CD1c-positive myeloid dendritic cell (primary cell): ENCODE measurements at regions not wholly inside any gene's neighbourhood (a gene's known extent, or its start where the extent isn't known, plus 50 kb on each side); places are given as distances from the start of the nearest gene placed in this dataset.

Experiments
- DNase-seq: peaks from one replicate; pipeline ENCODE4 v3.0.0-alpha.2; 2016; ENCODE audit errors: extremely low spot score

DNA sequence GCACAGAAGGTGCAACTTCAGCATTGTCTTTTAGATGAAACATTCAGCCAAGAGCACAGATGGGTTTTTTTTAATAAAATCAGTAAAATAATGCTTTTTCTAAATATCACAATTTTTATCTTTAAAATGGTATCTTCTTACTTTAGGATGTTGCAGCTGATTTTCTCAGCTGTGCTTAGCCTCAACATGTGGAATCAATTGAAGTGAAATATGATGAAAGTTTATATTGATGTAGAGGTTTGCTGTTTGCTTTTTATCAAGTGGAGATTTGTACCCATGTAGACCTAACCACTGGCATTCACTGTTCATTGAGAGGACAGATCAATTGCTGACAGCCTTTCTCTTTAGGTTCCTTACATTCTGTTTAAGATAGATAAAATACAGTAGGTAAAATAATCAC lies 107.8 kb downstream of the CYB561 start:
- DNase-seq = no peak

DNA sequence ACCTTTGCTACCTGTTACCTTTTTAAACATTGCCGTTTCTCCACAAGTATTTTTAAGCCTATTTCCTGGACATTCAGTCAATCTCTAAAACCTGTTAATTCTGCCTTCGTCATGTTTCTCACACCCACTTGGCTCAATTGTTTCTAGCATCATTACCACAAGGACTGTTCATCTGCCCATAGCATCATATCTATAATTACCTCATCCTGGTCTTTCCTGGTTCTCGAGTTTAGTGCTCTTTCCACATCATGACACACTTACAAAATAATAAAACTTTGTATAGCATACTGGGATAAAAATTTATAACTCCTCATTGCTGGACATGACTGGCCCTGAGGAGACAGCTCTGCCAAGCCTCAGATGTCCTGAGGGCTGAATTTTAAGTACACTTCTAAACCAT lies 104.8 kb downstream of the CYB561 start:
- no peak for DNase-seq

DNA sequence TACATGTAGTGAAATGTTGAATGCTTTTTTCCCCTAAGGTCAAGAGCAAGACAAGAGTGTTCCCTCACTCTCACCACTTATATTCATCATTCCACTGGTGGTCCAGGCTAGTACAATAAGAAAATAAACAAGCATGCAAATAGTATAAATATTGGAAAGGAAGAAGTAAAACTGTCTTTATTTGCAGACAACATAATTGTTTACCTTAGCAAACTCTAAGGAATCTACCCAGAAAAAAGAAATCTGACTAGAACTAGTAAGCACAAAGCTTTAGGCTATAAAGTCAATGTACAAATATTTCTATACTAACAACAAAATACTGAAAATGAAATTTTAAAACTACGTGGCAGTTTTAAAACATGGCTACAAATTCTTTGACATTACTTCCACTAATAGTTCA lies 101.7 kb downstream of the CYB561 start:
- no peak for DNase-seq

DNA sequence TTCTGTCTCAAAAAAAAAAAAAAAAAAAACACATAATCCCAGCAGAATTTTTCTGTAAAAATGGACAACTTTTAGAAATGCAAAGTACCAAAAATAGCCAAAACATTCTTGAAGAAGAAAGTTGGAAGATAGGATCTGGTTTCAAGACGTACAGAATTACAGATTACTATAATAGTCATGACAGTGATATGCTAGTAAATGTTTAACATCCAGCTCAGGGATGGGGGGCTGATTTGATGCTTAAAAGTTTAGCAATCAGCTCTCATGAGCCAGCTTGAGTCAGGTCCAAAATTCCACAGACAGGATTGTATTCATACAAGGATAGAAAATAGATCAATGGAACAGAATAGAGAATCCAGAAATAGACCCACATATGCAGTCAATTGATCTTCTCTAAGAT lies 100.5 kb downstream of the CYB561 start:
- no peak for DNase-seq

DNA sequence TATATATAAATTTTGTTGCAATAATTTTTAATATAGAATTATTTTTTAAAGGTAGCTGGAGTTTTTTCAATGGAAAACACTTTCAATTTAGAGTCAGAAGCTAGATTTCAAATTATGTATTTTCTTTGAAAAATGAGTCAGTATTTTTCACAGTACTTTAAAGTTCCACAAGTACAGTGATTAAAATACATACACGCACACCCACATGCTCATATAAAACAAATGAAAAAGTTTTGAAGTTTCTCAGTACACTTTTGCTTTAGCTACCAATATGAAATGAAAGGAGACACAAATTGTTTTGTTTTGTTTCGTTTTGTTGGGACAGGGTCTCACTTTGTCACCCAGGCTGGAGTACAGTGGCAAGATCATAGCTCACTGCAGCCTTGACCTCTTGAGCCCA lies 98.6 kb downstream of the CYB561 start:
- no peak for DNase-seq

DNA sequence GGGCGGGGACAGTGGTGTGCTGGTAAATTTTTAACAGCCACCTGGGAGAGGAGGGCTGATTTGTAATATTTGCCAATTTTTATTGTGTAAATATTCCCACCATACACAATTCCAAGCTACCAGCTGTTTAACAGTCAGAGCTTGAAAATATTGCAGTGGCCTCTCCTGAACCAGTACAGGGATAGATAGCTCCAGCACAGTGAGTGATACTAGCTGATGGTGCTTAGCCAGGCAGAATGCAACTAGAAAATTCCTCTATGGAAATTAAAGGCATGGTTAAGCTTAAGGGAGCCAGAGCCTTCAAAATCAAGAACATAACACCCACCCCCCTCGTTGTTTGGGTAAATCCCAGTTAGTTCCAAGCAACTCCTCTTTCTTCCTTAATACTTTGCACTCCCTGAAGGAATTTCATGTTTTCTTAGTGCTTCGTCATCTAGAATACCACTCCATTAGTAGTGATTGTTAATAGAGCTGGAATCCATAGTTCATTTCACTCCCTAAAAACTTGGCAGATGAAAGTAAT lies 96.6 kb downstream of the CYB561 start:
- DNase-seq = no peak

- DNase-seq = no peak
These were observed 95.7 kb downstream of the CYB561 start for GRCh38 chr17:63350364-63350763.

- no peak for DNase-seq
These were observed 91.8 kb downstream of the CYB561 start for GRCh38 chr17:63354256-63354655.

DNA sequence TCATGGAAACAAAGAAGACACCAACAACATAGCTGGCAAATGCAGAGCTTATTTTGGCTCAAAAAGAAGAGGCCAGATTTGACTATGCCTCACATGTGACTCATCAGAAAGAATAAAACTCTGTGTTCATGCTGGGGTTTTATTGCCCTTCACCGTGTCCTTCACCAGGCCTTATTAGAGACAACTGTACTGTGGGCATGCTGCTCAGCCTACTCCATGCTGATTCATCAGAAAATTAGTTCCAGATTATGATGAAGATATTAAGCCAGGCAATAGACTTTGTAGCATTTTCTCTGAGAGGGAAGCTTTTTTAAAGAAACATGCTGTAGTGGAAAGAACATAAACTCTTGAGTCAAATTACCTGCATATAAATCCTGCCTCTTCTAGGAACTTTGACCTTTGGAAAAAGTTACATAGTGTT lies 89.8 kb downstream of the CYB561 start:
- DNase-seq = no peak

GRCh38 chr17:63358111-63358839 lies 87.8 kb downstream of the CYB561 start:
- no peak for DNase-seq

DNA sequence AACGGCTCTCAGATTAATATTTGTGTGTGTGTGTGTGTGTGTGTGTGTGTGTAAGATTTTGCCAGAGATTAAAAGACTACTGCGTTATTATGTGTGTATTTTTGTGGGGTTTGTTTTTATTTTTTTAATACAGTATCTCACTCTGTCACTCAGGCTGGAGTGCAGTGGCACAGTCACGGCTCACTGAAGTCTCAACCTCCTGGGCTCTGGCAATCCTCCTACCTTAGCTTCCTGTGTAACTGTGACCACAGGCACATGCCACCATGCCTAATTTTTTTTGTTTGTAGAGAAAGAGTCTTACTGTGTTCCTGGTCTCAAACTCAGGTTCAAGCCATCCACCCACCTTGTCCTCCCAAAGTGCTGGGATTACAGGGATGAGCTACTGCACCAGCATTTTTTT lies 87.2 kb downstream of the CYB561 start:
- no peak for DNase-seq

- no peak for DNase-seq
These were observed 84.9 kb downstream of the CYB561 start for GRCh38 chr17:63361182-63361581.

DNA sequence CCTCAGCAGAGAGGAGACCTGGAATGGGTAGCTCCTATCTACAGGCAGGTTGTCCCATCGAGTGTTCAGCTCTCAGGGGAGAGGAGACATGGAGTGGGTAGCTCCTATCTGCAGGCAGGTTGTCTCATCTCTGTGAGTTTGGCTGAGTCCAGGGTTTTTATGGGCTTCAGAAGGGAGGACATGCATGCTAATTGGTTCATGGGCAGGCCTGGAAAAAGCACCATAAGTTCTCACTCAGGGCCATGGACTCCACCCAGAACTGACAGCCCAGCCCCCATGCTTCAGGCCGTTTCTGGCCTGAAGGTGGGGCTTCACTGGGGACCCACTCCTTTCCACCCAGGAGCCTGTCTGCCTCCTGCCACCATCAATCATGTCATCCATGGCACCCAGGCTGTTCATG lies 84.0 kb downstream of the CYB561 start:
- DNase-seq = no peak

GRCh38 chr17:63364387-63364786 lies 81.7 kb downstream of the CYB561 start:
- DNase-seq = no peak

- DNase-seq = no peak
These were observed 81.2 kb downstream of the CYB561 start for GRCh38 chr17:63364944-63365343.

- no peak for DNase-seq
These were observed 80.5 kb downstream of the CYB561 start for GRCh38 chr17:63365366-63366240.

- DNase-seq = no peak
These were observed 79.9 kb downstream of the CYB561 start for GRCh38 chr17:63366241-63366566.

DNA sequence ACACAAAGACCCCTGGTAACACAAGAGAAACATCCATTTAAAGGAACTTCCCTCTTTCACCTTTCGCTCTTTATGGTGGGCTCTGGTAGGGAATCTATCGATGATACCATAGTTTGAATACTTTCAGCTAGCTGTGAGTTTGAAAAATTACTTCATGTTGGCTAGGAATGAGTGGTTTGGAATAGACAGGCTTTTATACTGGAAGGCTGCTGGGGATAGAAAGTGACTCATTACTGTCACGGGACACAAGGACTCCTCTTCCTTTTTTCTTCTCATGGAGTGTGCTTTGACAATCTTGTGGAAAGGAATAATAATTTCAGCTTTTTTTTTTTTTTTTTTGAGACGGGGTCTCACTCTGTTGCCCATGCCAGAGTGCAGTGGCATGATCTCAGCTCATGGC lies 76.9 kb downstream of the CYB561 start:
- DNase-seq = peak; percentile 50

DNA sequence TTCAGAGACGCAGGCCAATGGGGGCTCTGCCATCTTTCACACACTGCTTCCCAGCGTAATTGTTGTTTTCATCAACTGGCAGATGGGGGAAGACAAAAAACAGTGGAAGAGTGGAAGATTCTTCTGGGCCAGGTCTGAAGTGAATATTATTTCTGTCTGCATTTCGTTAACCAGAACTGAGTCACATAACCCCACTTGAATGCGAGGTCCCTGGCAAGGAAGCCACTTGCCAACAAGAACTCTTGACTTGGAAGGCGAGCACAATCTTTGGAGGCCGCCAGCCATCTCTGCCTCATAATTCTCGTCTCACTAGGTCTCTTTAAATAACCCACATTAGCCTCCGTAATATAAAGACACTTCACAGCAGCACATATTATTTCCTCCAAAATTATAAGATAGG lies 75.4 kb downstream of the CYB561 start:
- DNase-seq = no peak

DNA sequence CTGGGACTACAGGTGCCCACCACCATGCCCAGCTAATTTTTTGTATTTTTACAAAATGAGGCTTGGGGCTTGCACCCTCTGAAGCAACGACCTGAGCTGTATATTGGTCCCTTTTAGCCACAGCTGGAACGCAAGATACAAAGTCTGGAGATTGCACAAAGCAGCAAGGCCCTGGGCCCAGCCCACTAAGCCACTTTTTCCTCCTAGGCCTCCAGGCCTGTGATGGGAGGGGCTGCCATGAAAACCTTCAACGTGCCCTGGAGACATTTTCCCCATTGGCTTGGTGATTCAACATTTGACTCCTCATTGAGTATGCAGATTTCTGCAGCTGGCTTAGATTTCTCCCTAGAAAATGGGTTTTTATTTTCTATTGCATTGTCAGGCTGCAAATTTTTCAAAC lies 69.2 kb downstream of the CYB561 start:
- DNase-seq = no peak

DNA sequence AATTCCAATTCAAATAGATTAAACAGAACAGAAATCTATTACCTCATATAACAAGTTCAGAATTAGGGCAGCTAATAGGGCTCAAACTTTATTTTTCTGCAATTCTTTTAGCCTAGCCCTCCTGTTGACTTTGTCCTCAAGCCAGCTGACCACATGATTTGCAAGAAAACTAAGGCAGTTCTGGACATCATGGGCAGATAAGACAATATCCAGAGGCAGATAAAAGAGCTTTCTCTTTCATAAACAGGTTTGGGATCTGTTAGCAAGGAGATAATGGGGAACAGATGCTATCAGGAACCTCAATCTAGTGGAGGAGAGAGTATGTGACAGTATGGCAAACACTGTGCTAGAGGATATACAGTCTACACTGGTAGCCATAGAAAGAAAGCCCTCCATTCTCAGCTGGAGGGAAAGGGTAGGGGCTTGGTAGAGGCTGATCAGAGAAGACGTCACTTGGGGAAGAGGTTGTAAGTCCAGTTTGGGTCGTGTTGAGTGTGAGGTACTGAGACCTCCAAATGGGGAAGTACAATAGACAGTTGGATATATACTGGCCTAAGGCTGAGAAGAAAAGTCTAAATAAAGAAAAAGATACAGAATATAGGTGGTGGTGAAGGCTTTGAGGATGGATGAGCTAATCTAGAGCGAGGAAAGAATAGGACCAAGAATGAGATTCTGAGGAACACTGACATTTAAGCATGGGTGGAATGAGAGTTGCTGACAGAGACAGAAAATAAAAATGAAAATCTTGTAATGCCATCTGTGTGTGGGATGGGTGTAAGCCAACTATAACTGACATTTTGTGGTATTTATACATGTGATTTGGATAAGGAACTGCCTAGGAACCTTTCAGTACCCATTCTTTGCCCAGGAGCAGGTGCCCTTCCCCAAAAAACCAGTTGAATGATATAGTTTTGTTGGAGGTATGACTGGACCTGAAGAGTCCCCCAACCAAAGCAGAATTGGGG lies 67.4 kb downstream of the CYB561 start:
- DNase-seq = no peak

DNA sequence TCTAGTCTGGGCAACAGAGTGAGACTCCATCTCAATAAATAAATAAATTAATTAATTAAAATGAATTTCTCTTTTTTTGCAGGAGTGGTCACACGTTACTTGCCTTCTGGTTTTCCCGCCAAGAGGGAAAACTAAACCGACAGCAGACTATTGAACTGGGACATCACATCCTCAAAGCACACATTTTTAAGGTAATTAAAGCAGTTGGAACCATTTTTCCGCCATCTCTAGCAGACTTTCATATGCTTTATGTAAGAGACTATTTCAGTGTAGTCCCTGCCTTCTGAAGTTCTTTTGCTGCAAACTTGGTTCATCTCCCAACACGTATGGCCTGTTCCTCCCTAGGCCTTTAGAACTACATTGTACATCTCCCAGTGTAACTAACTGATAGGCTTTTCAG lies 66.5 kb downstream of the CYB561 start:
- DNase-seq = no peak
